Activated CD8-positive, alpha-beta memory T cell treated with anti-CD3 and anti-CD28 coated beads, Interleukin-2, amount 50 U/mL, for 4 hours (primary cell): ENCODE measurements at regions not wholly inside any gene's neighbourhood (a gene's known extent, or its start where the extent isn't known, plus 50 kb on each side); places are given as distances from the start of the nearest gene placed in this dataset.

ENCODE experiments used
- DNase-seq: peaks from one replicate; pipeline ENCODE4 v3.0.0-alpha.2; 2020

- no peak for DNase-seq
Measured at GRCh38 chr18:38067086-38067485, 501.5 kb upstream of the CELF4 start.

- no peak for DNase-seq
Measured at GRCh38 chr18:38052879-38053590, 487.4 kb upstream of the CELF4 start.

GRCh38 chr18:38047820-38048219, 482.2 kb upstream of the CELF4 start:
- no peak for DNase-seq

- no peak for DNase-seq
Measured at GRCh38 chr18:38046651-38047050, 481.1 kb upstream of the CELF4 start.

- DNase-seq, result no peak
Measured at GRCh38 chr18:38045845-38046244, 480.2 kb upstream of the CELF4 start.

- no peak for DNase-seq
Measured at GRCh38 chr18:38042211-38042890, 476.8 kb upstream of the CELF4 start.

GRCh38 chr18:38038242-38038641, 472.6 kb upstream of the CELF4 start:
- DNase-seq, result no peak

- DNase-seq, result no peak
Measured at GRCh38 chr18:38035193-38035592, 469.6 kb upstream of the CELF4 start.

- DNase-seq, result no peak
Measured at GRCh38 chr18:38033282-38033681, 467.7 kb upstream of the CELF4 start.

- no peak for DNase-seq
Measured at GRCh38 chr18:38032516-38032915, 466.9 kb upstream of the CELF4 start.

GRCh38 chr18:38028946-38029345, 463.3 kb upstream of the CELF4 start:
- DNase-seq, result no peak

GRCh38 chr18:38025433-38026038, 459.9 kb upstream of the CELF4 start:
- DNase-seq, result no peak

- DNase-seq, result no peak
Measured at GRCh38 chr18:38023871-38024270, 458.3 kb upstream of the CELF4 start.

- no peak for DNase-seq
Measured at GRCh38 chr18:38022234-38022633, 456.6 kb upstream of the CELF4 start.

- no peak for DNase-seq
Measured at GRCh38 chr18:38019292-38019691, 453.7 kb upstream of the CELF4 start.

- DNase-seq, result no peak
Measured at GRCh38 chr18:38010971-38011857, 445.6 kb upstream of the CELF4 start.

GRCh38 chr18:38010037-38010436, 444.4 kb upstream of the CELF4 start:
- no peak for DNase-seq

GRCh38 chr18:38009320-38009719, 443.7 kb upstream of the CELF4 start:
- no peak for DNase-seq

- no peak for DNase-seq
Measured at GRCh38 chr18:38007676-38008330, 442.2 kb upstream of the CELF4 start.

GRCh38 chr18:38007026-38007425, 441.4 kb upstream of the CELF4 start:
- no peak for DNase-seq

GRCh38 chr18:38006541-38006940, 440.9 kb upstream of the CELF4 start:
- DNase-seq, result no peak

GRCh38 chr18:37997695-37998094, 432.1 kb upstream of the CELF4 start:
- DNase-seq, result no peak

- DNase-seq, result no peak
Measured at GRCh38 chr18:37987901-37988300, 422.3 kb upstream of the CELF4 start.
